Testis (tissue), 2 donors: ENCODE measurements at regions not wholly inside any gene's neighbourhood (a gene's known extent, or its start where the extent isn't known, plus 50 kb on each side); places are given as distances from the start of the nearest gene placed in this dataset.

Experiments used
- DNase-seq: peaks from one replicate; pipeline ENCODE4 v3.0.0-alpha.2; 2019
- H3K27ac ChIP-seq, 2 donors: fragments of 200-600 bp; sonication (generic); one replicate each; pipeline ENCODE4 v1.5.1; 2019
- H3K27me3 ChIP-seq: fragments of 200-600 bp; sonication (generic); one replicate; pipeline ENCODE4 v1.5.1; 2019
- H3K36me3 ChIP-seq: fragments of 200-600 bp; sonication (generic); one replicate; pipeline ENCODE4 v1.5.1; 2017; ENCODE audit warnings: low read depth; ENCODE audit errors: missing control alignments
- H3K4me1 ChIP-seq: fragments of 200-600 bp; sonication (generic); one replicate; pipeline ENCODE4 v1.5.1; 2019
- H3K4me3 ChIP-seq, 2 donors: fragments of 200-600 bp; sonication (generic); one replicate each; pipeline ENCODE4 v1.5.1; 2017 to 2019
- H3K9me3 ChIP-seq: fragments of 200-600 bp; sonication (generic); one replicate; pipeline ENCODE4 v1.5.1; 2017
- POLR2A ChIP-seq: fragments of 450-650 bp; IDR thresholded peaks from one replicate; pipeline ENCODE4 v1.6.1; 2017; ENCODE audit warnings: antibody characterized with exemption, mild to moderate bottlenecking, moderate library complexity
- whole genome bisulfite sequencing, 2 donors: methylation state at CpG; one replicate each; pipeline ENCODE4 v1.1.5; 2018; 5-methylcytosine and 5-hydroxymethylcytosine counted together
- intact Hi-C: fragments of 100-400 bp; cut with DNase I; formaldehyde crosslinking; loops from one replicate; pipeline ENCODE4 v1.15.1; 2023; ENCODE audit warnings: low total_unique reads
- TF ChIP-seq, protein P1 (sequence below), 3 experiments: fragments of 450-650 bp in 2 of 3; fragments of 200-600 bp in 1 of 3; sonication (generic) in 1 of 3; IDR thresholded peaks; one replicate each; pipeline ENCODE4 v1.5.1; 2016 to 2019; ENCODE audit warnings: antibody characterized with exemption in 3 of 3, mild to moderate bottlenecking in 2 of 3, moderate library complexity in 1 of 3

DNA sequence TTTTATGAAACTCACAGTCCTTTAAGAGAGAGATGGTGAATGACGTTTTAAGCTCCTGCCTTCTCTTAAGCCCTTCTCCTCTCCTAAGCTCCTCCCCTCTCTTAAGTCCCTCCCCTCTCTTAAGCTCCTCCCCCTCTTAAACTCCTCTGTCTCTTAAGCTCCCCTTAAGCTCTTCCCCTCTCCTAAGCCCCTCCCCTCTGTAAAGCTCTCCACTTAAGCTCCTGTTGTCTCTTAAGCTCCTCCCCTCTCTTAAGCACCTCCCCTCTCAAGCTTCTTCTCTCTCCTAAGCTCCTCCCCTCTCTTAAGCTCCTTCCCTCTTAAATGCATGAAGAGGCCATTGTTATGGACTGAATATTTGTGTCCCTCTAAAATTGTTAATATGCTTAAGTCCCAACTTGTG, 1180.6 kb upstream of the AUTS2 start:
- TF ChIP-seq, protein P1, sequence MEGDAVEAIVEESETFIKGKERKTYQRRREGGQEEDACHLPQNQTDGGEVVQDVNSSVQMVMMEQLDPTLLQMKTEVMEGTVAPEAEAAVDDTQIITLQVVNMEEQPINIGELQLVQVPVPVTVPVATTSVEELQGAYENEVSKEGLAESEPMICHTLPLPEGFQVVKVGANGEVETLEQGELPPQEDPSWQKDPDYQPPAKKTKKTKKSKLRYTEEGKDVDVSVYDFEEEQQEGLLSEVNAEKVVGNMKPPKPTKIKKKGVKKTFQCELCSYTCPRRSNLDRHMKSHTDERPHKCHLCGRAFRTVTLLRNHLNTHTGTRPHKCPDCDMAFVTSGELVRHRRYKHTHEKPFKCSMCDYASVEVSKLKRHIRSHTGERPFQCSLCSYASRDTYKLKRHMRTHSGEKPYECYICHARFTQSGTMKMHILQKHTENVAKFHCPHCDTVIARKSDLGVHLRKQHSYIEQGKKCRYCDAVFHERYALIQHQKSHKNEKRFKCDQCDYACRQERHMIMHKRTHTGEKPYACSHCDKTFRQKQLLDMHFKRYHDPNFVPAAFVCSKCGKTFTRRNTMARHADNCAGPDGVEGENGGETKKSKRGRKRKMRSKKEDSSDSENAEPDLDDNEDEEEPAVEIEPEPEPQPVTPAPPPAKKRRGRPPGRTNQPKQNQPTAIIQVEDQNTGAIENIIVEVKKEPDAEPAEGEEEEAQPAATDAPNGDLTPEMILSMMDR (IDR thresholded peaks at IDR 0.05) = no peak
- no peak for TF ChIP-seq POLR2A
- H3K27me3 ChIP-seq = no peaks in the 10 kb centered on the region
- no peaks in the 10 kb centered on the region for H3K36me3 ChIP-seq
- 38 to 44% methylated on average over 1 of the region's 1 CpG for WGBS, 2 donors
- no peaks in the 10 kb centered on the region for H3K9me3 ChIP-seq
- intact Hi-C loops = no loop called here
- H3K4me1 ChIP-seq = no peaks in the 10 kb centered on the region
- no peak overlapping the region for H3K27ac ChIP-seq
- no peak overlapping the region for H3K4me3 ChIP-seq
- DNase-seq = no peak

DNA sequence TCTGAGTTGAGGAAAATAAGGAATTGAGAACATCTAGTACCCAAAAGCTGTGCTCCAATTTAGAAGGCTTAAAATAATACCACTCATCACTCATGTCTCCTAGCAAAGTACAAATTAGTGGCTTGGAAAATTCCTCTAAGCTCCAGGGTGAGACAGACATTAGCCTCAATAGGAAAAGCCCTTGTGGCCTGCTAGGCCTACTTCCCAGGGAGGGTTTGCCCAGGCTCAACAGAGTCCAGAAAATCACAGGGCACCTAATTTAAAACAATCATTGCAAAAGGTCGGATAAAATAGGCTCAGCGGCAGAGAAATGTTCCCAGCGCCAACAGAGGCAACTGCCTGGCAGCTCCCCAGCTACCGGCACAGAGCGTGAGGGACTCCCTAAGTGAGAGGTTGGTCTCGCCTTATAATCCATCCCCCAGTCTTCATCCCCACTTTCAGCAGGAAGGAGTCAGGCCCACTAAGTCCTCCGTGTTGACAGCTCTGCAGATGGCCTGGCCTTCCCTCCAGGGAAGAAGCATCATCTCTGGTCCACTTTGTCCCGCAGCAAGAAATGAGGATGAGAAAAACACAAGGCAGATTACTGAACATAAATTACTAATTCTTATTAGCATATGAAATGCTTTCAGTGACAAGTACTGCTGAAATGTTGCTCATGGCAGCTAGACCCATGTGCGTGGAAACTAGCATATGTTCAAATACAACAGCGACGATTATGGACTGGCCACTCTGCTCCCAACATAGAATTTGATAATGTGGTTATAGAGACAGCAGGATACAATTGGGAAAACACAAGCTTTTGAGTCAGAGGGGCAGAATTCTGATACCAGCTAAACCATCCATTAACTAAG, 1177.7 kb upstream of the AUTS2 start:
- Histone ChIP-seq H3K4me3 (no peak overlapping the region), H3K27me3 (no peaks in the 10 kb centered on the region), H3K27ac (no peak overlapping the region), H3K9me3 (no peaks in the 10 kb centered on the region), H3K4me1 (no peaks in the 10 kb centered on the region), H3K36me3 (no peaks in the 10 kb centered on the region)
- intact Hi-C loops = no loop called here
- DNase-seq = no peak
- 80 to 82% methylated on average over 11 of the region's 11 CpGs for WGBS, 2 donors
- no peak for TF ChIP-seq POLR2A
- TF ChIP-seq, protein P1 (IDR thresholded peaks at IDR 0.05) = no peak

DNA sequence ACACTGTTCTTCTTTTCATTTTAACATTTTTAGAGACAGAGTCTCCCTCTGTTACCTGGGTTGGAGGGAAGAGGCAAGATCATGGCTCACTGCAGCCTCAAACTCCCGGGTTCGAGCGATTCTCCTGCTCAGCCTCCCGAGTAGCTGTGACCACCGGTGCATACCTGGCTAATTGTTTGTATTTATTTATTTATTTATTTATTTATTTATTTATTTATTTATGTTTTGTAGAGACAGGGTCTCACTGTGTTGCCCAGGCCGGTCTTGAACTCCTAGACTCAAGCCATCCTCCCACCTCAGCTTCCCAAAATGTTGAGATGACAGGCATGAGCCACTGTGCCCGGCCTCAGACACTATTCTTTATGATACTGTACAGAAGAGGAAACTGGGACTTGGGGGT, 1176.6 kb upstream of the AUTS2 start:
- intact Hi-C loops = no loop called here
- no peak for DNase-seq
- no peaks in the 10 kb centered on the region for H3K9me3 ChIP-seq
- no peaks in the 10 kb centered on the region for H3K4me1 ChIP-seq
- H3K4me3 ChIP-seq = no peak overlapping the region
- 91 to 94% methylated on average over 7 of the region's 7 CpGs for WGBS, 2 donors
- H3K27ac ChIP-seq = no peak overlapping the region
- TF ChIP-seq POLR2A = no peak
- TF ChIP-seq, protein P1 (IDR thresholded peaks at IDR 0.05) = no peak
- H3K36me3 ChIP-seq = no peaks in the 10 kb centered on the region
- no peaks in the 10 kb centered on the region for H3K27me3 ChIP-seq

DNA sequence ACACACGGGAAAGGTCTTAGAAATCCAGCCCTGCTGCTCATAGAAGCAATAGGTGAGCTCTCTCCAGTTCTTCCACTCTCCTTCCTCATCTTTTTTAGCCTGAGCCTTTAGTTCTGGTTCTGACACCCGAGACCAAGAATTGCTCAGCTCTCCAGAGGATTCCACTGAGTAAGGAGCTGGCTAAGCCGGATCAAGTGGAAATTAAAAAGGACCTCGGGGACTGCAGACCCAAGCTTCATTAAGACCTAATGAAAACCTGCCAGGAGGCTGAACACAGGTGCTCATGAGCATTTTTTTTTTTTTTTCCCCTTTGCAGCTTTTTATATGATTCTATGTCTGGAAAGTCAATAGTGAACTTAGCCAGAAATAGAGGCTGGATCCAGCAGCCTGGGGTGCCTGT, 1176.0 kb upstream of the AUTS2 start:
- H3K4me1 ChIP-seq = no peaks in the 10 kb centered on the region
- 64 to 82% methylated on average over 4 of the region's 4 CpGs for WGBS, 2 donors
- no peak overlapping the region for H3K4me3 ChIP-seq
- H3K36me3 ChIP-seq = no peaks in the 10 kb centered on the region
- TF ChIP-seq POLR2A = no peak
- TF ChIP-seq, protein P1 (IDR thresholded peaks at IDR 0.05) = no peak
- no peaks in the 10 kb centered on the region for H3K9me3 ChIP-seq
- intact Hi-C loops = no loop called here
- no peak overlapping the region for H3K27ac ChIP-seq
- DNase-seq = no peak
- H3K27me3 ChIP-seq = no peaks in the 10 kb centered on the region

DNA sequence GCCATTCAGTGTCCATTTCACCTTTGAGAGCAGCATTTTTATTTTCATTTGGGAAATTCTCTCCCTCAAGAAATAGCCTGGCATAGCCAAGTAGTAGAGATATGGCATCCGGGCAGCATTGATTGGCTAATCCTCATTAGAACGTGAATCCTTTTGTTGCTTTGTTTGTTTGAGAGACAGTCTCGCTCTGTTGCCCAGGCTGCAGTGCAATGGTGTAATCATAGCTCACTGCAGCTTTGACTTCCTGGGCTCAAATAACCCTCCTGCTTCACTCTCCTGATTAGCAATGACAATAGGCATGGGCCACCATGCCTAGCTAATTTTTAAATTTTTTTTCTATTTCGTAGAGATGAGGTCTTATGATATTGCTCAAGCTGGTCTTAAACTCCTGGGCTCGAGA, 1174.9 kb upstream of the AUTS2 start:
- DNase-seq = no peak
- H3K27ac ChIP-seq = no peak overlapping the region
- intact Hi-C loops = no loop called here
- no peaks in the 10 kb centered on the region for H3K4me1 ChIP-seq
- no peaks in the 10 kb centered on the region for H3K36me3 ChIP-seq
- no peaks in the 10 kb centered on the region for H3K9me3 ChIP-seq
- no peak overlapping the region for H3K4me3 ChIP-seq
- H3K27me3 ChIP-seq = no peaks in the 10 kb centered on the region
- WGBS, 2 donors = 84 to 89% methylated on average over 5 of the region's 5 CpGs
- TF ChIP-seq POLR2A = no peak
- TF ChIP-seq, protein P1 (IDR thresholded peaks at IDR 0.05) = no peak
